Smooth muscle cell (in vitro differentiated cells): ENCODE measurements at regions not wholly inside any gene's neighbourhood (a gene's known extent, or its start where the extent isn't known, plus 50 kb on each side); places are given as distances from the start of the nearest gene placed in this dataset.

ENCODE experiments used
- DNase-seq: peaks from one replicate; lab custom pipeline; 2025; ENCODE audit not compliant: unreplicated experiment; lab: John Stamatoyannopoulos, UW
- H2AFZ ChIP-seq: fragments of 200-600 bp; sonication (generic); 2 replicates; pipeline ENCODE4 v1.6.0; 2016; ENCODE audit warnings: antibody characterized with exemption, low read depth, mild to moderate bottlenecking
- H3F3A ChIP-seq: fragments of 200-600 bp; sonication (generic); 2 replicates; pipeline ENCODE4 v1.6.0; 2017; ENCODE audit warnings: antibody characterized with exemption, low read depth
- H3K27ac ChIP-seq: fragments of 200-600 bp; sonication (generic); 2 replicates; pipeline ENCODE4 v1.5.1; 2016; ENCODE audit warnings: low read depth, mild to moderate bottlenecking
- H3K27me3 ChIP-seq: fragments of 200-600 bp; sonication (generic); 2 replicates; pipeline ENCODE4 v1.6.1; 2016; ENCODE audit warnings: low read depth, mild to moderate bottlenecking
- H3K36me3 ChIP-seq: fragments of 200-600 bp; sonication (generic); 2 replicates; pipeline ENCODE4 v1.5.1; 2016; ENCODE audit warnings: low read depth
- H3K4me1 ChIP-seq: fragments of 200-600 bp; sonication (generic); 2 replicates; pipeline ENCODE4 v1.5.1; 2016; ENCODE audit warnings: low read depth
- H3K4me2 ChIP-seq: fragments of 200-600 bp; sonication (generic); 2 replicates; pipeline ENCODE4 v1.6.0; 2016; ENCODE audit warnings: mild to moderate bottlenecking
- H3K4me3 ChIP-seq: fragments of 200-600 bp; sonication (generic); 2 replicates; pipeline ENCODE4 v1.5.1; 2016; ENCODE audit warnings: mild to moderate bottlenecking
- H3K79me2 ChIP-seq: fragments of 200-600 bp; sonication (generic); 2 replicates; pipeline ENCODE4 v1.6.0; 2016; ENCODE audit warnings: low read depth, mild to moderate bottlenecking
- H3K9ac ChIP-seq: fragments of 200-600 bp; sonication (generic); 2 replicates; pipeline ENCODE4 v1.6.0; 2016; ENCODE audit warnings: low read depth
- H3K9me3 ChIP-seq: fragments of 200-600 bp; sonication (generic); replicated peaks from 2 replicates; pipeline ENCODE4 v1.5.1; 2016; ENCODE audit warnings: low read depth
- H4K20me1 ChIP-seq: fragments of 200-600 bp; sonication (generic); 2 replicates; pipeline ENCODE4 v1.6.0; 2016; ENCODE audit warnings: low read depth
- CTCF ChIP-seq: fragments of 200-600 bp; sonication (generic); IDR thresholded peaks from 2 replicates; pipeline ENCODE4 v1.5.1; 2017; ENCODE audit warnings: borderline replicate concordance, mild to moderate bottlenecking, antibody characterized with exemption; ENCODE audit not compliant: insufficient read depth, poor library complexity, severe bottlenecking
- WGBS: methylation state at CpG from one replicate; pipeline ENCODE4 v1.1.7; 2016; ENCODE audit warnings: low lambda C conversion rate; 5-methylcytosine and 5-hydroxymethylcytosine counted together

DNA sequence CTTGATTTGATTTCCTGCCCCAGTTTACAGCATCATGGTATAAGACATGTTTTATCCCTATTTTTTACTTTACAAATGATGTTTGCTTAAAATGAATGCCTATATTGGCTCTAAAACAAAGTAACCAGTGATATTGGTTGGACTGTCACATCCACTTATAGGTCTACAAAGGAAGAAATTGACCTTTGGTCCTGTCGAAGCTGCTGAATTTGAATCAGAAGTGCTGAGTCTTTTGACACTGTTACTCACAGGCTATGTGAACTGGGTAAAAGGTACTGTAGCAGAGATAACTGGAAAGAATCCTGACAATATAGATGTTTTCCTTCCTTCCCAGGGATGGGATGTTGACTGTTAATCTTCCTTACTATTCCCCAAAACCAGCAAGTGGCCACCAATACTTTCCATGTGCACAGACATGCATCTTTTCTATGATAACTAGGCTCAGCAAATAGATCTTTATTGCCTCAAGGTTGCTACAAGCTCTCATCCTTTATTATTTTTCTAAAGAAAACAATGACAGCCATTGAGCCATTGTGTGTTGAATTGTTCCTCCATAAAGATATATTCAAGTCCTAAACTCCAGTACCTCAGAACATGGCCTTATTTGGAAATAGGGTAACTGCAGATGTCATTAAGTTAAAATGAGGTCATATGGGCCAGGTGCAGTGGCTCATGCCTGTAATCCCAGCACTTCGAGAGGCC, 175.9 kb upstream of the NR5A2 start:
- no peak overlapping the region for H3K9ac ChIP-seq
- no peaks in the 10 kb centered on the region for H3K36me3 ChIP-seq
- no peak overlapping the region for H3K4me2 ChIP-seq
- H3K4me3 ChIP-seq = no peak overlapping the region
- H3K4me1 ChIP-seq = peaks cover 17% of the 10 kb centered on the region
- peak overlapping the region; percentile 22 for H2AFZ ChIP-seq
- H4K20me1 ChIP-seq = no peaks in the 10 kb centered on the region
- H3K27ac ChIP-seq = no peak overlapping the region
- H3K9me3 ChIP-seq = no peaks in the 10 kb centered on the region
- no peak for DNase-seq
- 84% methylated on average over 2 of the region's 2 CpGs for WGBS
- H3F3A ChIP-seq = no peaks in the 10 kb centered on the region
- H3K79me2 ChIP-seq = no peaks in the 10 kb centered on the region
- H3K27me3 ChIP-seq = no peaks in the 10 kb centered on the region
- TF ChIP-seq CTCF = no peak

DNA sequence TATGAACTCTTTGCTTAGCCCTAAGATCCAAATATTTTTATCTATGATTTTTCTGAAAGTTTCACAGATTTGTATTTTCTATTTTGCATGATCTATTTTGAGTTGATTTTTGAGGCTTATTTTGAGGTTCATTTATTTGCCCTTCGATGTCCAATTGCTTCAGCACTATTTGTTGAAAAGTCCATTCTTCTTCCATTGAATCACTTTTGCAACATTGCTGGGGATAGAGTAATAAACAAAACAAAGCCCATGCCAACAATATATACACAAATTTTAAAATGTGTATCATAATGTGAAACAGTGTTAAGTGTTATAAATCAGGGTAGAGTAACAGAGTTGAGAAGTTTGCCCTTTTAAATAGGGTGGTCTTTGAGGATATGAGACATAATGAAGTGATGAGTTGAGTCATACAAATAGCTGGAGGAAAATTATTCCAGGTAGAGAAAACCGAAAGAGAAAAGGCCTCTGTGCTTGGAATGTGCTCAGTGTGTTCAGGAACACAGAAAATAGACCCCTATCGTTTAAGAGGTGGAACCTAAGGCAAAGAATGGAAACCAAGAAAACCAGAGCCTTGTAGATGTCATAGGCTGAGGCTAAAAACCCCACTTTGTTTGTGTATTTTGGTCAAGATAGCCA, 172.7 kb upstream of the NR5A2 start:
- H3K4me1 ChIP-seq = peaks cover 20% of the 10 kb centered on the region
- H3K9ac ChIP-seq = peak overlapping the region; percentile 2
- peak overlapping the region; percentile 4 for H2AFZ ChIP-seq
- no peaks in the 10 kb centered on the region for H3F3A ChIP-seq
- no peak for DNase-seq
- no peaks in the 10 kb centered on the region for H4K20me1 ChIP-seq
- peak overlapping the region; percentile 88 for H3K27ac ChIP-seq
- no peaks in the 10 kb centered on the region for H3K9me3 ChIP-seq
- H3K4me3 ChIP-seq = no peak overlapping the region
- no peaks in the 10 kb centered on the region for H3K27me3 ChIP-seq
- H3K36me3 ChIP-seq = no peaks in the 10 kb centered on the region
- TF ChIP-seq CTCF = no peak
- H3K79me2 ChIP-seq = no peaks in the 10 kb centered on the region
- H3K4me2 ChIP-seq = peak overlapping the region; percentile 26
- WGBS = 74% methylated on average over 3 of the region's 3 CpGs

DNA sequence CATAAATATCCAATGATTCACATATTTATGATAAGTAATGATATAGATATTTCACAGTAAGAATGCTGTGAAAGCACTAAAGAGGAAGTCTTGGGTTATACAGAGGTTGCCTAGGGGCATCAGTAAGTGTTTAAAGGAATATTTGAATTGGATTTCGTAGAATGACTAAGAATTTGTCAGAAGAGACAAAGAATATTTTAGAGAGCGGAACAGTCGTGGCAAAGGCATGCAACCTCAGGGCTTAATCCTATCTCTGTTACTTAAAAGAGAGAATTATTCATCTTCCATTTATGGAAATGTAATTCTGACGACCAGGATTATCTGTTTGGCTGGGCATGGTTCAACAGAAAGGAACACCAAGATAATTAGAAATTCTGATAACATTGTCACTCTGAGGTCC, 171.9 kb upstream of the NR5A2 start:
- Histone ChIP-seq H2AFZ (no peak overlapping the region), H3K27ac (peak overlapping the region; percentile 88), H3F3A (no peaks in the 10 kb centered on the region), H3K4me1 (peaks cover 20% of the 10 kb centered on the region), H3K9me3 (no peaks in the 10 kb centered on the region), H3K9ac (no peak overlapping the region), H3K27me3 (no peaks in the 10 kb centered on the region), H3K79me2 (no peaks in the 10 kb centered on the region), H3K4me2 (peak overlapping the region; percentile 44), H3K4me3 (no peak overlapping the region), H4K20me1 (no peaks in the 10 kb centered on the region), H3K36me3 (no peaks in the 10 kb centered on the region)
- no peak for DNase-seq
- no peak for TF ChIP-seq CTCF
- 3% methylated on average over 4 of the region's 4 CpGs for WGBS

GRCh38 chr1:199856216-199856780, 171.2 kb upstream of the NR5A2 start:
- H3K9me3 ChIP-seq = no peaks in the 10 kb centered on the region
- 48% methylated on average over 4 of the region's 4 CpGs for WGBS
- peak overlapping the region; percentile 88 for H3K27ac ChIP-seq
- no peaks in the 10 kb centered on the region for H3F3A ChIP-seq
- no peak for DNase-seq
- H2AFZ ChIP-seq = no peak overlapping the region
- TF ChIP-seq CTCF = no peak
- peak overlapping the region; percentile 2 for H3K9ac ChIP-seq
- peak overlapping the region; percentile 44 for H3K4me2 ChIP-seq
- H3K27me3 ChIP-seq = no peaks in the 10 kb centered on the region
- no peaks in the 10 kb centered on the region for H3K79me2 ChIP-seq
- no peaks in the 10 kb centered on the region for H3K36me3 ChIP-seq
- no peaks in the 10 kb centered on the region for H4K20me1 ChIP-seq
- peaks cover 20% of the 10 kb centered on the region for H3K4me1 ChIP-seq
- no peak overlapping the region for H3K4me3 ChIP-seq
